ENCODE measurements at regions not wholly inside any gene's neighbourhood (a gene's known extent, or its start where the extent isn't known, plus 50 kb on each side); places are given as distances from the start of the nearest gene placed in this dataset.
A peak's percentile ranks its signal among the peaks of the same experiment; 100 is the strongest.
"Not testable (repeated sequence)": the region's sequence is repeated elsewhere in the genome, so short reads cannot be mapped to it uniquely, and the experiment has no call there.

DNA sequence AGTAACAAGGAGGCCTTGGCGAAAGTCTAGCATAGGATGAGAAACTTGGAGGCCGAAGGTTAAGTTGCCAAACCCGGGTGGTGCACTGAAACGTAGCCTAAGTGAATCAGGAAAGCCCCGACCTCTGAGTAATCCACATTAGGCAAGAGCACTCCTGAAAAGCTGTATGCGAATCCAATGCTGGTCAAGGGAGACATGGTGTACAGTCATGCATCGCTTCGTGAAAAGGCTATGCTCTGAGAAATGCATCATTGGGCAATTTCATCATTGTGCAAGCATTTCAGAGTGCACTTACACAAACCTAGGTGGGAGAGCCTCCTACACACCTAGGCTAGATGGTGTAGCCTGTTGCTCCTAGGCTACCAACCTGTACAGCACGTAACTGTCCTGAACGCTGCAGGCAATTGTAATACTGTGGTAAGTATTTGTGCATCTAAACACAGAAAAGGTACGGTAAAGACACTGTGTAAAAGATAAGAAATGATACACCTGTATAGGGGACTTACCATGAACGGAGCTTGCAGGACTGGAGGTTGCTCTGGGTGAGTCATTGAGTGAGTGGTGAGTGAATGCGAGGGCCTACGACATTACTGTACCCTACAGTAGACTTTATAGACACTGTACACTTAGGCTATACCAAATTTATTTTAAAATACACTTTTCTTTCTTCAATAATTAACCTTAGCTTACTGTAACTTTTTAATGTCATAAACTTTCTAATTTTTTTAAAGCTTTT is 222.5 kb downstream of the SHQ1 start:
- DNase-seq = peak; percentile 98 to 100

DNA sequence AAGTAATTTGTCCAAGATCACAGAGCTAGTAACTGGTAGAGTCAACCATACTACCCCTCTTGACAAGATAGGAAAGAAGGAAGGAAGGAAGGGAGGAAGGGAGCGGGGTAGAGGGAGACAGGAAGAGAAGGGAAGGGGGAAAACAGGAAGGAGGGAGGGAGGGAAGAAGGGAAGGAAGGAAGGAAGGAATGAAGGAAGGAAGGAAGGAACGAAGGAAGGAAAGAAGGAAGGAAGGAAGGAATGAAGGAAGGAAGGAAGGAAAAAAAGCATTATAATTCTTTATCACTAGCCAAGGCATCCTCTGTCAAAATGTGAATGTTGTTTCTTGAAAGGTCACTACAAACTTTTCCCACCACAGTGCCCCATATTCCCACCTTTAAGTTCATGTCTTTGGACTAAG is 223.6 kb downstream of the SHQ1 start:
- DNase-seq = no peak

DNA sequence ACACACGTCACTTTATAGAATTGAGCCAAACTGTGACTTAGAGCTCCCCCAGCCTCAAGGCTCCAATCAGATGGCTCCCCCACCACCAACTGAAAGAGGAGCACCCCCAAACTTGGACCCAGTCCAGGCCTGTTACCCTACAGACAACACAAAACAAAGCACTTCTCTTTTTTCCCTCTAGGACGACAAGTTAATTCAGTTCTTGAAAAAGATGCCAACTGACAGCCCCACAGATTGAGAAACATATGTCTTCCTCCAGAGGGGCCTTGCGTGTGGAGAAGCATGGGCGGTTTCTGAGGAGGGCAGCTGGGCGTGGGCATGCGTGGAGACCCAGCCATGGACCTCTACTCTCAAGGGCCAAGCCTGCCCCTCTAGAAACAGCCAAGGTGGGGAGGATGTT is 229.5 kb downstream of the SHQ1 start:
- peak; percentile 43 to 48 for DNase-seq

DNA sequence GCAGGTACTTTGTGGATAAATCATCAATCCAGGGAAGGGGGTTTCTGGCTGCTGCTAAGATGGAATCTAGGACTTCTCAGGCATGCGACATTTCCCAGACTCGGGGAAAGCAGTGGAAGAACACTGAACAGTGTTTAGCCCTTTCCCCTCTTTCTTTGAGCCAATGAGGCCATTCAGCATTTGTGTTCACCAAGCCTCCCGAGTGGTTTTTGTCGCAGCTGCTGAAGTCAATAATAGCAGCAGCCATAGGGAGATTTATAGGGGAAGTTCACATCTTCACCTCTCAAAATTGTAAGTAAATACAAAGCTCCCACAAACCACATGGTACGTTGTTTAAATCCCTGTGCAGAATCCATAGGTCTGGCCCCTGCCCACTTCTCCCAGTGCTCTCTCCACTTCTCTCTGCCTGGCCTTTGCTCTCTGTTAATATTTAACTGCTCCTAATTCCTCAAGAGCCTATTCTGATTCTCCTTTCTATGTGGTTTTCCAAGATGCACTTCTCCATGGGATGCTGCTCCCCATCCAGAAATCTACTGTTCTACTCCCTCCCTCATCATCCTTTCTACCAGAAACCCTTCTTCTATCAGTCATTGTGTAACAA is 230.7 kb downstream of the SHQ1 start:
- DNase-seq = no peak

DNA sequence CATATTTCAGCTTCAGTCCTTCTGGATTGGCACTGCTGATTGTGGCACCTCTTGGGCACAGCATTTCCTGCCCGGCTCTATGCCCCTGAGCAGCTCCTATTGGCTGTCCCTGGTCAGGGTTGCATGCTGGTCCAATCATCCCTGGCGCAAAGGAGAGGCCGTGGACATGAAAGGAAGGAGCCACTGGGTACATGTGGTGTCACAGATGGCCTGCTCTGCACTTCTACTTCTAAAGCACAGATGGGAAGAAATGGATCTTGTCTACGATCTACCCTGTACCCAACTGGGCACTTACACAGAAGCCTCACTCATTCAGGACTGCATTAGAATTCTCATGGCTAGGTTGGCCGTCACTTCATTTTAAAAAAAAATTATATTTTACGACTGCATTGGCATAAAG is 232.5 kb downstream of the SHQ1 start:
- DNase-seq = no peak

DNA sequence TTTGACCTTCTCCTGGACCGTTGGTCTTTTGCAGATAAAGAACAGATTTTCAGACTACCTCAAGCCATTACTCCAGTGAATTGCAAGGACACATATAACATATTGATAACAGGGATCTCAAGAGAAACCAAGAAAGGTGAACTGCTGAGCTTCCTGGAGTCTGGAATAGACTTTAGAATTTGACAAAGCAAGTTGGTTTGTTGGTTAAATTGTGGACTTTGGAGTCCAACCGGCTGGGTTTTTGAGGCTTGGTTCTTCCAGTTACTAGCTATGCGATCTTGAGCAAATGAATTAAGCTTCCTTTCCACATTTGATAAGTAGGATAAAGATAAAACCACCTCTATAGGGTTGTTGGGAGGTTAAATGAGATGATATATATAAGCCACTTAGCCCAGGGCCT is 233.1 kb downstream of the SHQ1 start:
- DNase-seq = no peak

DNA sequence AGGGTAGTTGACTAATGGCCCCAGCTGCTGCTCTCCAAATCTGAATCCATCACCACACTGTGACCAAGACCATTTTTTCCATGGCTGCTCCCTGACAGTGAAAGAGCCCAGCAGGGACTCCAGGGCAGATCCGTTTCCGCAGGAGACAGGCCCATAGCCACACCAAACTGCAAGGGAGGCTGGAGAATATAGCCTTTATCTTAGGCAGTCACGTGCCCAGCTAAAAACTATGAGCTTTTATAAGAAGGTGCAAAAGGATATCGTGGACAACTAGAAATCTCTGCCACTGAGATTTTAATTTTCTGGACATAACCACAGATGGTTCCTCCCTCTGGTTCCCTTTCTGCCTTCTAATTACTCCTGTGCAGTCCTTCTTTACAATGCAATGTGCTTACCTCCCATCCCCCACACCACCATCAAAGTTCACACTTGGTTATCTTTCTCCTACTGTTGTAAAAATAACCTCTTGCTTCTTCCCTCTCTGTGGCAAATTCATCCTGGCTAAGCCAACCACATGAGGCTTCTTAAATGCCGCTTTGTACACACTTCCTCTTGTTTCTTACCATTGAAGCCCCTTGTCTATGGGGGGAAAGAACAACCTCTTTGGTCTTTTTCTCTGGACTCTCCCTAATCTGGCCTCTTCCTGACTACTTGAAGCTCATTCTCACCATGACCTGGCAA is 233.7 kb downstream of the SHQ1 start:
- no peak for DNase-seq

DNA sequence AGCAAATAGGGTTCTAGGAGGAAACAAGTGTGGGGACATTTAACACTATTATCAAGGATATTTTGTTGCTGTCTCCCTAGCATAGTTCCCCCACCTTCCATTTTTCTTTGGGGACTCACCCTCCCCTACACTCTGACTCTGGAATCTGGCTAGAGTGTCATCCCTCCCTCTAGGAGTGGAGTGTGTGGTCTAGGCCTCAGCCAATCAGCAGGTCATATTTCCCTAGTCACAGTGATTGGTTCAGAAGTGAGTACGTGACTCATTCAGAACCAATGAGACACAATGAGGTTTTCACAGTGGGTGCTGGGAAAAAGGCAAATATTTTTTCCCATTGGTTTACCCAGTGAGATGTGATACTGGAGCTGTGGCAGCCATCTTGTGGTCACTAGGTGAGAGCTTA is 234.4 kb downstream of the SHQ1 start:
- no peak for DNase-seq

DNA sequence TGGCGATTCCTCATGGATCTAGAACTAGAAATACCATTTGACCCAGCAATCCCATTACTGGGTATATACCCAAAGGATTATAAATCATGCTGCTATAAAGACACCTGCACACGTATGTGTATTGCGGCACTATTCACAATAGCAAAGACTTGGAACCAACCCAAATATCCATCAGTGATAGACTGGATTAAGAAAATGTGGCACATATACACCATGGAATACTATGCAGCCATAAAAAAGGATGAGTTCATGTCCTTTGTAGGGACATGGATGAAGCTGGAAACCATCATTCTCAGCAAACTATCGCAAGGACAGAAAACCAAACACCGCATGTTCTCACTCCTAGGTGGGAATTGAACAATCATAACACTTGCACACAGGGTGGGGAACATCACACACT is 239.1 kb downstream of the SHQ1 start:
- not testable (repeated sequence) for DNase-seq

DNA sequence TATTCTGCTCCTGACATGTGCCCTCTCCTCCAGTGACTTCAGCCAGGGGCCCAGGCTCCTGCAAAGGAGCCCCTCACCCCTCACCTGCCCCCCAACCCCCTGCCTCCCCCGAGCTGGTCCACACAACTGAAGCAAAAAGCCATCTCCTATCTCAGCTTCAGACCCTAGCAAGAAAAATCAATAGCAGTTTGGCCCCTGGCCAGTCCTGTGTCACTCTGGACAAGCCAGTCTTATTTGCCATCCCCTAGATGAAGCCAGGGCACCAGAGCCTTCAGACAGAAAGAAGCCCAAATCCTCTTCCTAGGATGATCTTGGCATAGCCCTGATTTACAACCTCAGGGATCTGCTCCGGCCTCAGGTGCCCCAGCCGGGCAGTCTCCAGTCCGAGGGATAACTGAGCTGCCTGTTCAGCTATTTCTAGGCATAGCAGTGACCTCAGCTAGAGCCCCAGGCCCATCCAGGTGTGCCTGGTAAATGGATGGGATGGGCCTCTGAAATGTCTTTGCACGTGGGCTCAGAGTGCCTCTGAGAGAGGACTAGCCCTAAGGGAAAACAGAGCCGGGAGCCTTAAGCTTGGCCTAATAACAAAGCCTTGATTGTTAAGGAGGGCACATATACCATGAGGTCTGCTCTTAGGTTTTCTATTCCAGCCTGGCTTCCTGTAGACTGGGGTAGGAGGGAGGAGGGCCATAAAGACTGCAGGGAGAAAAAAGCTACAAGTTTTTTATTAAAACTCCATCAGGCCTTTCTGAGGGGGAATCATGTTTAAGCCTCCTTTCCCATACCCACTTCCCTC is 242.0 kb downstream of the SHQ1 start:
- no peak for DNase-seq

DNA sequence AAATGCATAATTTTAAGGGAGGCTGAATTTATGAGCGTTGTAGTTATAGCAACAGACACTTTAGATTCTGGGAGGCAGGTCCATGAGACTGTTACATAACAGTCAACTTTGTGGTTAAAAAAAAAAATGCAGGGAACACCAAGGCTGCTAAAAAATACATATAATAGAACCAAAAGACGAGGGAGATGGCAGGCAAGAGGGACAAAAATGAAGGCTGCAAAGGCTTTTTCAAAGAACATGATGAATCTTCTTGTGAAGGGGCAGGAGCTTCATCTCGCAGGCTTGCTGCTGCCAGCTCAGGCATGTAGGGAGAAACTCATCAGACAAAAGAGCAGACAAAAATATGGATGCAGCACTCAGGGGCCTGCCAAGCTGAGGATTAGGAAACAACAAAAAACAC is 243.9 kb downstream of the SHQ1 start:
- no peak for DNase-seq

DNA sequence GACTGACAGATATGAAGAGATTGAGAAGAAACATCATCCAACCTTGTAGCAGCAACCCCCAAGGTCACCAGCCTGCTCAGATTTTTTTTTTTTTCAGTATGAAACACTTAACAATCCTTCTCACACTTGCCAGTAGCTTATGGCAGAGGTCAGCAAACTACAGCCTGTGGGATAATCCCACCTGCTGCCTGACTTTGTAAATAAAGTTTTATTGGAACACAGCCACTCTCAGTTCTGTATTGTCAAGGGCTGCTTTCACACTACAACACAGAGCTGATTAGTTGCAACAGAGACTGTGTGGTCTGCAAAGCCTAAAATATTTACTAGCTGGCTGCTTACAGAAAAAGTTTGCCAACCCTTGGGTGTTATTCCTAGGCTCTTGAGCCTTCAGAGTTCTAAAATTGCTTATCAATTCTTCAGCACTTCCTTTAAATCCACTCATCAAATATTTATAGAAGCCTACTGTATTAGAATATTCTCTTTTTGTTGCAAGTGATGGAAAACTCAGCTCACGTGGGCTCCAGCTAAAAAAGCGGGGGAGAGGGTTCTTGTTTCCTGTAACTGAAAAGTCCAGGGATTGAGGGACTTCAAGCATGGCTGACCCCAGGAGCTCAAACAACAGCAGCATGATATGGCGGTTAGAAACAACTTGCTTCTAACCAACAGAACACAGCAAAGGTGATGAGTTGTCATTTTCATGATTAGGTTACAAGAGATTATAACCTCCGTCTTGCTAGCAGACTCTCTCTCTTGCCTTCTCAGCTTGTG is 246.1 kb downstream of the SHQ1 start:
- DNase-seq = no peak

DNA sequence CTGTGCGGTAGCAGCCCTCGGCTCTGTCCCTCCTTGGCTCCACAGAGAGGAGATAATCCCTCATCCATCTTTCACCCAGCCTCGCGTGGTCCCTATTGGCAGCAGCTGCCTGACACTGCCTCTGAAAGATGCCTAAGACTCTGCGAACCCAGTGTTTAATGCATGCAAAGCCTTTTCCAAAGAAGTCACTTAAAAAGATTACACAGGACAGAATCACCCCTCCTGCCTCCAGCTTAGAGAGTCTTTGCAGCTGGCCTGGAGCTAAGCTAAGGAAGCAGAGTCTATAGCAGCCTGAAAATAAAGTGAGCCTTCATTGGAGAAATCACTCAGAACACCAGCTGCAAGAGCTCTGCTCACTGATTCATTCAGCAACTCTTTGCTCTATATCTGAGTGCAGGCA is 247.2 kb downstream of the SHQ1 start:
- DNase-seq = no peak

DNA sequence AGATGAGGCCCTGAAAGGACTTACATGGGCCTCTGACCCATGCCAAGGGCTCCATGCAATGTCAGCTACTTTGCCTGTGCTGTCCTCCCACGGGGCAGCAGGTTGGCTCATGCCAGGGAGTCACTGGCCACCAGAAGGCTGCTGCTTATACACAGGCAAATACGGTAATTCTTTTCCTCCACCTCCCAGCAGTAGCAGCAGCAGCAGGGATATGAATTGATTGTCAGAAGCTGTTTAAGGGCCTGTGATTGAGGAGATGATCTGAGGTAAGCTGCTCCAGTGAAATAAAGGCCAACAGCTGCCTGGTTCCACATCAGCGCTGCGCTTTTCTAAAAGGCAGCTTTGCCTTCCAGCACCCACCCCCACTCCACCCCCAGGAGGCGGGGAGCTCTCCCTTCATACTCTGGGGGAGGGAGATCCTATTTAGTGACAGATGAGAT is 250.5 kb downstream of the SHQ1 start:
- DNase-seq = peak; percentile 12 to 39

DNA sequence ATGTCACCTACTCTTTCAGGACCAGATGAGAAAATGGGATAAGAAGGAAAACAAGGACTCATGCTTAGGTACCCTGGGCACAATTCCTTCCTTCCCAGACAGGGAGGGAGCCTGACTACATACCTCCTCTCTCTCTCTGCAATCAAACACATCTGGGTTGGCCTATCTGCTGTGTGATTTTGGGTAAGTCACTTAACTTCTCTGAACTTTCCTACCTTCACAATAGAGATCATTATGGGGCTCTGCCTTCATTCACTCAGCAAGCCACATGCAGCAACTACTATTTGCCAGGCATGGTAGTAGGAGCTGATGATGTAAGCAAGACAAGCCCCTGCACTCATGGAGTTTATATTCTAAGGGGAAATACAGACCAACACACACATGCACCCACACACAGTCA is 251.2 kb downstream of the SHQ1 start:
- no peak for DNase-seq

DNA sequence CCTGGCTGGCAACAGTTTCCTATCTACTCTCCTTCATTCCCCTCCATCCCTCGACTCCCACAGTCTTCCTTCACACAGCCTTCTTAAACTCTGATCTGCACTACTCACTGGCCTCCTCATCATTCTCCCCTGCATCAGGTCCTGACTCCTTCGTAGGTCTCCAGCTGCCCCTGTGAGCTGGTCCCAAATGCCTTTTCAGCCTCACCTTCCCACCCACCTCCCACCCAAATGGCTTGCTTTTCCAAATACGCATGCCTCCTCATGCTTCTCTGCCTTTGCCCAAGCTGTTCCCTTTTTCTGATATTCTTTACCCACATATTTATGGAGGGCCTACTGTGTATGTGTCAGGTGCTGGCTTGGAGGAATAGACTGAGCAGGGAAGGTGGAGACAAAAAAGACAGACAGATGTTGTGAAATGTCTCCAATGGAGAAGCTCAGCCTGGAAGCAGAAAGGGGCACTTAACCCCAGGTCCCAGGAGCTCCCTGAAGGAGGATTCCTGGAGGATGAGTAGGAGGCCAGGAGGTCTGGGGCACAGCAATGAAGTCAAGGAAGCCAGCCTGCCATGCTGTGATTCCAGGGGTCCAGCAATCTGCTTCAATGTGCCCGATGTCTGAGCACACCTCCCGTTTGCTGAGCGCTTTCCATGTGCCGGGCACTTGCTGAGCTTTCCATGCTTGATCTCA is 252.2 kb downstream of the SHQ1 start:
- no peak for DNase-seq

DNA sequence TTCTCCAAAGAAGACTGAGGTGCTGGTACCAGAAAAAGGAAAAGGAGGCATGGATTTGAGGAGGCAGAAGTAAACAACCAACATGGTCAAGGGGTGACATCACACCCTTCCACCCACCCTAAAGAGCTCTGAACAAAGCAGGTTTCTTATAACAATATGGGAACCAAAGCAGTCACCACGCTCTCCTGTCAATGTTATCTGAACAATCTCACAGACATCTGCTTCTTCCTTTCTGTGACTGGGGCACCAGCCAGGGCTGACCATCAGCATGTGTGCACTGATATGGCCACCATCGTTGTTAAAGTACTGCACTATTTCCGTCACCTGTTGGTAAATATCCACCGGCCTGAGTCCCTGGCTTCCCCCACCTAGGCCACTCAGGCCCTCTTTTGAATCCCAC is 252.9 kb downstream of the SHQ1 start:
- peak; percentile 34 to 54 for DNase-seq

DNA sequence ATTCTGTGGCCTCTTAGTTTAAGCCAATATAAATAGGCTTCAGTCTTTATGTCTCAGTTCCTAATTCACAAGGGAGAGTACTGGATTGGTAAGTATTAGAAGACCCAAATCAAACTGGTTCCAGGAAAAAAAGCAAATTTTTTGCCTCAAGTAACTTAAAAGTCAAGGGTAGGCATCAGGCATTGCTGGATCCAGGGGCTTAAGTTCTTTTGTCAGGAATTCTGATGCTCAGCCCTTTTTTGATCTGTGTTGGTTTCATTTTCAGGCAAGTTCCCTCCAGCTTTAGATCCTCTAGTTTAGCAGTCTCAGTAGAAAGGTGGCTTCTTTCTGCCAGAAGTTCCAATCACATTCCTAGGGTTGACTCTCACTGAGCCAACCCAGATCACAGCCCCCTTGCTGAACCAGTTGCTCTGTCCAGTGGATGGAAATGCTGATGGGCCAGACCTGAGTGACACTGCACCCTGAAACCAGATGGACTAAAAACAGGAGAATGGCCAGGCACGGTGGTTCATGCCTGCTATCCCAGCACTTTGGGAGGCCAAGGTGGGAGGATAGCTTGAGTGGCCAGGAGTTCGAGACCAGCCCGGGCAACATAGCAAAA is 253.5 kb downstream of the SHQ1 start:
- peak in 1 of 2 donors; percentile 11 for DNase-seq

DNA sequence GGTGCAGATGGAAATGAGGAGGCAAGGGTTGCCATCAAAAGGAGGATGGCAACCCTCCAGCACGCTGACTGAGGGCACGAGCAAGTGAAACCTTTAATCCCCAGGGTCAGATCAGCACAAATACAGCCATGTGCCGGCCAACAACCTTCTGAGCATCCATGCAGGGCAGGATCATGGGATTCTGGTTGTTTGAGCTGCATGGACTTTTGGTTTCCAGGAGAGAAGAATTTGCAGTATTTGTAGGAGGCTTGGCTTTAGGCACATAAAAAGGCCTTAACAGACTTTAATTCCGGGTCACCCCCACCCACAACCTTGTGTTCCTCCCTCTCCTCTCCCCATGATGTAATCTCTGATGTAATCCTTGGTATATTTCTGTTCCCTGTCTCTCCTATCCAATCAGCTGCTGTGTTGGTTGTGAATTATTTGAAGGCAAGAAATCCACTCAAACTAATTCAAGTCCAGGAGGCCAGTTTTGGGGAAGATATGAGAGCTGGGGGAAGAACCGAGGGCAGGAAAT is 254.3 kb downstream of the SHQ1 start:
- DNase-seq = peak; percentile 94 to 95

DNA sequence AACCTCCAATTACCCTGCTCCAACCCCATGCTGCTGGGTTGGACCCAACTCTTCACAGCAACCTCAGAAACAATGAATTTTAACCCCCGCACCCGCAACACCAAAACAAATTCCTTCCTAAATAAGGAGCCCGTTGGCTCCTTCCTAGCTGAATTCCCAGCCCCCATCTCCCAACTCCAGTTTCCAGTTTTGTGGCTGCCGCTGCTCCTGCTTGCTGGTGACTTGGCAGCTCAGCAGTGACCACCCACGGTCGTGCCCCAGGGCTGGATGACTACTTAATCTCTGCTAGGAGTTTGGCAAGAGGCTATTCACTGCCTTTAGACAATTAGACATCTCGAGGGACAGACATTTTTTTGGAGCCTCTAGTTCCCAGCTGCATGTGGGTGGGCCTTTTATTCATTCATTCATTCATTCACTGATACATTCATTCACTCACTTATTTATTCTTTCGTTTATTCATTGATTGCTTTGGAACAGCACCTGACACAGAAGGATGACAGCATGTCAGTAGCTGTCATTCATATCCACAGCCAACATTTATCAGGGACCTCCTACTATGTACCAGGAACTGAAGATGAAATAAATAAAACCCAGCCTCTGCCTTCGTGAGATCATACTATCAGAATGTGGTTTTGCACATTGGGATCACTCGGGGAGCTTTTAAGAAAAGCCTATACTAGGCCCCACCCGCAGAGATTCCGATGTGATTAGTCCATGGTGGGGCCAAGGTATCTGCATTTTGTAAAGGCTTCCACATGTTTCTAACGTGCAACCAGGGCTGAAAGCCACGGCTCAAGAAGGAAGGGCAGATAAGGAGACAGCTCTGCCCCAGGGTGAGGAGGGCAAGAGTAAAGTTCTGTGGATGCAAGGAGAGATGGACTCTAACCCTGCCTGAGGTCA is 256.5 kb downstream of the SHQ1 start:
- peak; percentile 16 to 63 for DNase-seq
